SHP77 (cell line): ENCODE measurements at regions not wholly inside any gene's neighbourhood (a gene's known extent, or its start where the extent isn't known, plus 50 kb on each side); places are given as distances from the start of the nearest gene placed in this dataset.
A peak's percentile ranks its signal among the peaks of the same experiment; 100 is the strongest.

Source experiments
- DNase-seq, 2 experiments: peaks; one replicate each; lab custom pipeline; 2025; lab: John Stamatoyannopoulos, UW

DNA sequence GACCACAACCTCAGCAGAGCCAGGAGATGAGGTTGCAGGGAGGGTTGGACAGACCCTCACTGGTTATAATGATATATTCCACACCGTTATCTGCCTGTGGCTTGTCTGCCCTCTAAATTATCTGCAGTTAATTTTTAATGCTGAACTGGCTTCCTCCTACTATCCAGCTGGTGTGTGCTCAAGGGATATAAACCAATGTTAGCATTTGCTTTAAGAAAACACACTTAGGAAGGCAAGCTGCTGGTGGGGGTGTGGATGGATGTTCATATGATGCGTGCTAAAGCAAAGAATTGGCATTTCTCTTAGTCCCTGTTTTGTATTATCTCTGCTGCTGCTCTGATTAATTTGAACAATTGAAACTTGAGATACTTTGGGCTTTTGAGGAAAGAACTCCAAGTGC is 132.2 kb upstream of the NPVF start:
- DNase-seq = peak; percentile 84 to 90

DNA sequence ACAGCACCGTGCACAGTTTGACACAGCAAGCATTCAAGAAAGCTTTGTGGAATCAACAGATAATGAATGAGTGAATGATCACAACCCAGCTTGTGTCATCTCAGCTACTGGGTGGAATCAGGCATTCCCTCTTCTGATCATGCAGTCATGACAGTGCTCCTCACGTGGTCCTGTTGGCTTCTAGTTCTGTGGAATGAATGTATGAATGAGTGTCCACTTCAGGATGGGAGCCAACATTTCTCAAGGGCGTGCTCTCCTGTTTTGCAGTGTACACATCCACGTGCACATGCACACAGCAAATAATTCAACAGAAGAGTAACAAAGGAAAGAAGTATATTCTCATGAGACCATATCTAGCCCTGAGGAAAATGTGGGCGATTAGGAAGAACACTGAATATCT is 133.1 kb upstream of the NPVF start:
- no peak for DNase-seq

DNA sequence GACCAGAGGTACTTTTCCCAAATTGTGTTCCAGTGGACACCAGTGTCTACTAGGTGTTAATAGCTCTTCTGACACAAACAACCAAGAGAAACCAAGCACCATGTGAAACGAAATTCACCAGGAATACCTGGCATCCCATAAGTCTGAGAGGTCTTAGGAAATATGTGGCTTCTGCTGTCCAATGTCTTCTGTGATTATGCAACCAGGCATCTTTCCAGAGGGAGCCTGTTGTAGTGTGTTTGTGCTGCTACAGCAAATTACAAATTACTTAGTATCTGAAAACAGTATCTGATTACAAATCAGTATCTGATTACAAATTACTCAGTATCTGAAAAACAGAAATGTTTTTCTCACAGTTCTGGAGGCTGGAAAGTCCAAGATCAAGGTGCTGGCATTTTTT is 133.6 kb upstream of the NPVF start:
- no peak for DNase-seq

GRCh38 chr7:25368599-25369201 is 140.4 kb upstream of the NPVF start:
- no peak for DNase-seq

- peak; percentile 30 to 82 for DNase-seq
These were observed 141.5 kb upstream of the NPVF start for GRCh38 chr7:25369786-25370185.

- DNase-seq = no peak
These were observed 143.7 kb upstream of the NPVF start for GRCh38 chr7:25371972-25372371.

- no peak for DNase-seq
These were observed 147.7 kb upstream of the NPVF start for GRCh38 chr7:25375805-25376600.

- DNase-seq = no peak
These were observed 151.3 kb upstream of the NPVF start for GRCh38 chr7:25379351-25380300.

DNA sequence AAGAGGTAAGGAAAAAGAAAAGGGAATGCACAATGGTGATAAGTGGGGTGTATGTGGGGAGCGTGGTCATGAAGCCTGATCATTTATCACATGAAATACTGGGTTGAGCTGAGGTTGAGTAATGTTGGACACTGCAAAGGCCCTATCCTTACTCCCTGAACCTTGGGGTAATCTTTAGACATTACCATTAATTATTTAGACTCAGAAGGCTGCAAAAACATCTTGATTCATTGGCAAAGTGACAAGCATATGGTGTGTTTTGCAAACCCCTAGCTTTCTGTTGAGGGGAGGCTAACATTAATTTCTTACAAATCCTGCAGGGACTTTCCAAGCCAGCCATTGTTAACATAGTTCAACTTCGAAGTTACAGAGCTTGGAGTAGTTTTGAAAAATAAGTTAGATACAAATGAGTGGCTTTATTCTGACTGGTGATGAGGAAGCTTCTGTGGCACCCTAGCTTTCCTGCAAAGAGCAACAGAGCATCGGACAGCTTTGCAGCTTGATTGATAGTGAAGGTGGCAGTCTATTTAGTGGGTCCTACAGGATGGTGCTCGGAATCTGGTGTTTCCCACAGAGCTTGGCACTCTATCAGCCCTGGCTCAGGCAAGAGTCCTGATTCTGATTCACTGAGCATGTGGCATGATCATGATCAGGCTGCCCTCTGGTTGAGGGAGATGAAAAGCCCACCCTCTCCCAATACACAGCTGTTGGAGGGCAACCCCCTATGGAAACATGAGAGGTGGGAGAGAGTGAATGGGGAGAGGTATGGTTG is 153.7 kb upstream of the NPVF start:
- no peak for DNase-seq

- DNase-seq = no peak
These were observed 154.6 kb upstream of the NPVF start for GRCh38 chr7:25382869-25383268.

GRCh38 chr7:25383402-25383801 is 155.1 kb upstream of the NPVF start:
- DNase-seq = no peak

DNA sequence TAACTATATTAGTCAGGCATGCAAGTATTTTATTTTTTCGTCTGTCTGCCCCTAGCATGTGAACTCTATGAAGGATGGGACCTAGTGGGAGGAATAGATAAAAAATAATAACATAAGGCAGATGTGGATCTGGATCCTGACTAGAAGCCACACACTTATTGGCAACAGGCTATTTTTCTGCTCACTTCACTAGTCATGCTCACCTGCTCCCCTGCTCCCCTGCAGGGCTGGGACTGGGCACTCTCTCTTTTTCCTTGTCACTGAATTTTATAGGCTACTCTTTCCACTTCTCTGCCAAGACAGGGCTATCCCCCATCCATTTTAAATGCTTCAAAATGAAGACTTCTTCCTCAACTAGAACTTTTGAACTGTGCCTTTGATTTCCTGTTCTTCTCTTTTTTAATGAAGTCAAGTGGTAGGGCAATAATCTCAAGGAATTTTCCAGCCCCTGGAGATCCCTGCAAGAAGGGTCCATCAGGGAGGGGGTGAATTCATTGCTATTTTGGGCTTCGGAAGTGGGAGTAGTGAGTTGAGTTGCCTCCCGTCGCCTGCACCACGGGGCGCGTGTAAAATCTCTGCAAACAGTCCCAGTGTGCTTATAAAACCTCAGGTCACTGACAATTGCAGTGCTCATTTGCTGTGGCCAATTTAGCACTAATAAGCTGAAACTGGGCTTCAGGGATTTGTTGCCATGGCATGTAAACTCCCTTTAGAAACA is 156.7 kb upstream of the NPVF start:
- DNase-seq = peak; percentile 23 to 24

- peak; percentile 89 to 96 for DNase-seq
These were observed 157.3 kb upstream of the NPVF start for GRCh38 chr7:25385506-25386136.

DNA sequence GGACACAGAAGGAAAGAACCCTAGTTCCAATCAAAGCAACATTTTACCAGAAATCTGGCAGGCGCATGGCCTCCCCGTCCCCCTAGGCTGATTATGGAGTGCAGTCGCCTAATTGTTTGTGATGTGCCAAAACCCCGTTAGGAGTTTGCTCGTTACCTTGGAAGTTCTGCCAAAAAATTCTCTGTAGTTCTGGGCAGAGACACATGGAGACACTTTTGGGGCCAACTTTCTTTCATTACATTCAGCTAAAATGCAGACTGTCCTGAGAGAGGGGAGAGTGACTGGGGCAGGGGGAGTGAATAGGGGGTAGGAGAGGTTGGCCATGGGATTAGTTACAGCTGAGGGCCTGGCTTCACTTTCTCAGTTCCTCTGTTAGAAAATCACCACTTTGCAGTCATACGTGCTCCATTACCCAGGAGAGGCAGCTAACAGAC is 158.0 kb upstream of the NPVF start:
- DNase-seq = peak in 1 of 2 experiments; percentile 35

- DNase-seq = no peak
These were observed 160.4 kb upstream of the NPVF start for GRCh38 chr7:25388681-25389080.

DNA sequence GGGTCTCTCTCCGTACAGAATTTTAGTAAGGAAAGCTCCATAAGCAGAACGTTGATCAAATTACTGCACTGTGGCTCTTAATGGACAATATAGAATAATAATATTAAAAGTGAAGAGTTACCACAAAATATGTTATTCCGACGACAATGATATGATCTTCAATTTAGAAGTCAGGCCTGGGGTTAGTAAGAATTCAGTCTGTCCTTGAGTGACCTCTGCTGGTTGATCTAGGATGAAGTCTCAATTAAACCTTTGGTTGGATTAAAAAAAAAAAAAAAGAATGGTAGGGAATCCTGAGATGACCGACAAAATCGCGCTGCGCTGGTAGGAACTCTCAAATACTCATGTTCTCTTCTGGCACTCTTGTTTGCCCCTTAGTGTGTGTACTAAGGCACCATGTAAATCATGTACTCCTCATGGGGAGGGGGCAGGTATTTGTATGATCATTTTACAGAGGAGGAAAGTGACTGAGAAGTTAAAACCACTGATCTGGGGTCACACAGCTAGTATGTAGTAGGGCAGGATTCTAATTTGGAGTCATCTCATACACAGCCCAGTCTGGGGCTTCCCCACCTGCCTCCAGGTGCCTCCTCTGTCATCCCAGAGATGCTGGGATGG is 161.3 kb upstream of the NPVF start:
- peak; percentile 74 for DNase-seq

GRCh38 chr7:25391295-25391861 is 163.1 kb upstream of the NPVF start:
- peak in 1 of 2 experiments; percentile 21 for DNase-seq

DNA sequence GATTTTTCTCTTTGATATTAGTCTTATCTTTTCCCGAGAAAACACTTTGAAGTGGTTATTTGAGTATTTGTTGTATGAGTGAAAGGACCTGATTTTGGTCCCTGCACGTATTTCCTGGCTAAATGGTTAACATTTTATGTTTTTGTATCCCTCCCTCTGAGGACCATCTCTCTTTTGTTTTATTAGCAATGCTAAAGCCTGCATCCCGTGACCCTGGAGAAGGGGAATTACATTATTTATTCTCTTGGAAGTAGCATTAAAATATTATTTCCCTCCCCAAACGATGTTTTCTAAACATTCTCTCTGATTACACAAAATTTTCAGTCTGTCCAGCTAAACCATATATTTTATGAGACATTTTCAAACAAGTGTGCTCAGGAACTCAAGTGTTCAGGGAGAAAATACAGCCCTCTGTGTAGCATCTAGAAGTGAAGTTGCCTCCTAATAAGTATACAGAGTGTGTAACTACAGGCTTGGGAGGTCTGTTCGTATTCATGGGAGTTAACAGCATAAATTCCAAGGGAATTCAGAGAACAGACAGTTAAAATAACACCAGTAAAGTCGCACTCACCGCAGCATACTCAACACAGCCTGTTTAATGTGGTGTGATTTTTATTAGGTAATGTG is 163.8 kb upstream of the NPVF start:
- no peak for DNase-seq
